Common myeloid progenitor, CD34-positive (primary cell): ENCODE measurements at regions not wholly inside any gene's neighbourhood (a gene's known extent, or its start where the extent isn't known, plus 50 kb on each side); places are given as distances from the start of the nearest gene placed in this dataset.
"Not testable (repeated sequence)": the region's sequence is repeated elsewhere in the genome, so short reads cannot be mapped to it uniquely, and the experiment has no call there.

Experiments used
- CTCF ChIA-PET: fragments of 350-600 bp; sonication (Branson Sonifier 250); formaldehyde crosslinking; loops from one replicate; lab custom pipeline; 2021; ENCODE audit warnings: antibody characterized with exemption; lab: Charles Lee
- POLR2A ChIA-PET: fragments of 350-600 bp; sonication (Branson Sonifier 250); formaldehyde crosslinking; loops from one replicate; lab custom pipeline; 2021; ENCODE audit warnings: antibody characterized with exemption; lab: Charles Lee
- DNase-seq, 3 donors: peaks; one replicate each; pipeline versions ENCODE4 v3.0.0 to v3.0.0-alpha.2; 2013
- H3K27ac ChIP-seq, 2 experiments: 1 replicate in 1 of 2; 2 replicates in 1 of 2; pipeline ENCODE4 v1.7.0; 2013; ENCODE audit warnings: inconsistent platforms in 2 of 2, low read length in 2 of 2, mild to moderate bottlenecking in 2 of 2, low read depth in 1 of 2, moderate library complexity in 1 of 2; ENCODE audit not compliant: severe bottlenecking in 2 of 2, insufficient read depth in 1 of 2, poor library complexity in 1 of 2
- H3K27me3 ChIP-seq, 5 experiments: replicated peaks in 2 of 5; 1 replicate in 3 of 5; 2 replicates in 2 of 5; pipeline versions ENCODE4 v1.6.1 to v1.7.0; 2013; ENCODE audit warnings: low read length in 4 of 5, mild to moderate bottlenecking in 2 of 5, moderate library complexity in 2 of 5, inconsistent platforms in 1 of 5; ENCODE audit not compliant: insufficient read depth in 5 of 5, control insufficient read depth in 4 of 5
- H3K36me3 ChIP-seq, 4 experiments: 1 replicate in 2 of 4; 2 replicates in 2 of 4; pipeline versions ENCODE4 v1.6.1 to v1.7.0; 2013; ENCODE audit warnings: low read length in 3 of 4, control low read depth in 1 of 4, mild to moderate bottlenecking in 1 of 4; ENCODE audit not compliant: control insufficient read depth in 4 of 4, insufficient read depth in 4 of 4
- H3K4me1 ChIP-seq, 4 experiments: 1 replicate in 3 of 4; 2 replicates in 1 of 4; pipeline versions ENCODE4 v1.6.1 to v1.7.1; 2013; ENCODE audit warnings: low read length in 3 of 4, mild to moderate bottlenecking in 3 of 4, control low read depth in 1 of 4, inconsistent platforms in 1 of 4, moderate library complexity in 1 of 4; ENCODE audit not compliant: control insufficient read depth in 4 of 4, insufficient read depth in 4 of 4; ENCODE audit errors: control extremely low read depth in 1 of 4
- H3K4me3 ChIP-seq, 7 experiments: 1 replicate in 4 of 7; 2 replicates in 3 of 7; pipeline versions ENCODE4 v1.5.1 to v1.7.0; 2013; ENCODE audit warnings: mild to moderate bottlenecking in 7 of 7, low read length in 6 of 7, moderate library complexity in 6 of 7, inconsistent platforms in 2 of 7, low read depth in 2 of 7, control low read depth in 1 of 7; ENCODE audit not compliant: insufficient read depth in 4 of 7, control insufficient read depth in 1 of 7; ENCODE audit errors: extremely low read depth in 1 of 7
- H3K9me3 ChIP-seq, 5 experiments: 1 replicate in 4 of 5; 2 replicates in 1 of 5; pipeline versions ENCODE4 v1.6.1 to v1.7.1; 2013; ENCODE audit warnings: low read length in 4 of 5, mild to moderate bottlenecking in 2 of 5, inconsistent platforms in 1 of 5, low read depth in 1 of 5, moderate library complexity in 1 of 5; ENCODE audit not compliant: control insufficient read depth in 4 of 5, insufficient read depth in 2 of 5; ENCODE audit errors: control extremely low read depth in 1 of 5
- WGBS: methylation state at CpG from one replicate; pipeline ENCODE4 v1.1.5; 2013; ENCODE audit not compliant: insufficient coverage; 5-methylcytosine and 5-hydroxymethylcytosine counted together

GRCh38 chr6:82458147-82458546, 94.5 kb downstream of the TPBG start:
- Histone ChIP-seq H3K4me3 (no peak overlapping the region), H3K9me3 (peaks cover 0 to 4% (median 2%) of the 10 kb centered on the region in 5 experiments), H3K4me1 (no peaks in the 10 kb centered on the region), H3K27me3 (no peaks in the 10 kb centered on the region), H3K27ac (no peak overlapping the region), H3K36me3 (no peaks in the 10 kb centered on the region)
- ChIA-PET CTCF (no interaction called here), POLR2A (no interaction called here)
- DNase-seq, result no peak

GRCh38 chr6:82458705-82459104, 95.1 kb downstream of the TPBG start:
- POLR2A ChIA-PET, result no interaction called here
- Histone ChIP-seq H3K9me3 (peaks cover 0 to 4% (median 2%) of the 10 kb centered on the region in 5 experiments), H3K36me3 (no peaks in the 10 kb centered on the region), H3K27me3 (no peaks in the 10 kb centered on the region), H3K4me1 (no peaks in the 10 kb centered on the region), H3K27ac (no peak overlapping the region), H3K4me3 (no peak overlapping the region)
- CTCF ChIA-PET, result no interaction called here
- no peak for DNase-seq
- 100% methylated on average over 2 of the region's 2 CpGs for WGBS

GRCh38 chr6:82461536-82461935, 97.9 kb downstream of the TPBG start:
- ChIA-PET CTCF (no interaction called here), POLR2A (no interaction called here)
- H3K27ac ChIP-seq, result no peak overlapping the region
- no peaks in the 10 kb centered on the region for H3K36me3 ChIP-seq
- H3K4me1 ChIP-seq, result no peaks in the 10 kb centered on the region
- DNase-seq, result no peak
- no peak overlapping the region for H3K4me3 ChIP-seq
- no peaks in the 10 kb centered on the region for H3K27me3 ChIP-seq
- WGBS, result no CpG with 5 or more reads among the region's 1 CpG
- peaks cover 0 to 4% (median 0%) of the 10 kb centered on the region in 5 experiments for H3K9me3 ChIP-seq

- DNase-seq, result no peak
- Histone ChIP-seq H3K9me3 (peaks cover 0 to 14% (median 3%) of the 10 kb centered on the region in 5 experiments), H3K4me3 (no peak overlapping the region), H3K27ac (no peak overlapping the region), H3K36me3 (no peaks in the 10 kb centered on the region), H3K27me3 (no peaks in the 10 kb centered on the region), H3K4me1 (no peaks in the 10 kb centered on the region)
- CTCF ChIA-PET, result no interaction called here
- POLR2A ChIA-PET, result no interaction called here
These were observed 103.7 kb downstream of the TPBG start for GRCh38 chr6:82467338-82467737.

GRCh38 chr6:82470123-82470522, 106.5 kb downstream of the TPBG start:
- peaks cover 0 to 14% (median 3%) of the 10 kb centered on the region in 5 experiments for H3K9me3 ChIP-seq
- WGBS, result 94% methylated on average over 5 of the region's 8 CpGs
- H3K27me3 ChIP-seq, CTCF ChIA-PET, H3K4me1 ChIP-seq, POLR2A ChIA-PET, H3K4me3 ChIP-seq, H3K36me3 ChIP-seq, DNase-seq, H3K27ac ChIP-seq: not testable (repeated sequence)

- H3K9me3 ChIP-seq, H3K36me3 ChIP-seq, CTCF ChIA-PET, H3K27me3 ChIP-seq, POLR2A ChIA-PET, DNase-seq, H3K27ac ChIP-seq, H3K4me3 ChIP-seq, H3K4me1 ChIP-seq: not testable (repeated sequence)
- 100% methylated on average over 1 of the region's 5 CpGs for WGBS
These were observed 111.5 kb downstream of the TPBG start for GRCh38 chr6:82475106-82475505.

GRCh38 chr6:82484001-82484400, 120.4 kb downstream of the TPBG start:
- Histone ChIP-seq H3K27ac (no peak overlapping the region), H3K4me3 (no peak overlapping the region), H3K4me1 (no peaks in the 10 kb centered on the region), H3K27me3 (no peaks in the 10 kb centered on the region), H3K9me3 (peaks cover 0 to 14% (median 5%) of the 10 kb centered on the region in 5 experiments), H3K36me3 (no peaks in the 10 kb centered on the region)
- DNase-seq, result no peak
- POLR2A ChIA-PET, result no interaction called here
- WGBS, result 100% methylated on average over 2 of the region's 3 CpGs
- CTCF ChIA-PET, result no interaction called here
